DMS 273 treated with DMSO at 0.1 percent for 48 hours (cell line): ENCODE measurements at regions not wholly inside any gene's neighbourhood (a gene's known extent, or its start where the extent isn't known, plus 50 kb on each side); places are given as distances from the start of the nearest gene placed in this dataset.
"Not testable (repeated sequence)": the region's sequence is repeated elsewhere in the genome, so short reads cannot be mapped to it uniquely, and the experiment has no call there.

Experiments
- DNase-seq: peaks from one replicate; lab custom pipeline; 2025; lab: John Stamatoyannopoulos, UW

DNA sequence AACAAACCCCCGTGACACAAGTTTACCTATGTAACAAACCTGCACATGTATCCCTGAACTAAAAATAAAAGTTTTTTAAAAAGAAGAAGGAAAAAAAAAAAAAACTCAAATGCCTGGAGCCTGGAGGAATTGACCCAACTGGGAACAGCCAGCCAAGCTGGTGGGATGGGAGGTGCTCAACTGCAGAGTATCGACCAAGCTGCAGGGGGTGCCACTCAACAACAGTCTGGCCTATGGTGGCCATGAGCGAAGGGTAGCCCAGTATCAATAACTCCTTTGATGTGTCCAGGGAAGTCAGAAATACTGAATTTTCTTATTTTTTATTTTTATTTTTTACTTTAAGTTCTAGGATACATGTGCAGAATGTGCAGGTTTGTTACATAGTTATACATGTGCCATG, 310.3 kb upstream of the DLGAP1 start:
- DNase-seq: no peak

DNA sequence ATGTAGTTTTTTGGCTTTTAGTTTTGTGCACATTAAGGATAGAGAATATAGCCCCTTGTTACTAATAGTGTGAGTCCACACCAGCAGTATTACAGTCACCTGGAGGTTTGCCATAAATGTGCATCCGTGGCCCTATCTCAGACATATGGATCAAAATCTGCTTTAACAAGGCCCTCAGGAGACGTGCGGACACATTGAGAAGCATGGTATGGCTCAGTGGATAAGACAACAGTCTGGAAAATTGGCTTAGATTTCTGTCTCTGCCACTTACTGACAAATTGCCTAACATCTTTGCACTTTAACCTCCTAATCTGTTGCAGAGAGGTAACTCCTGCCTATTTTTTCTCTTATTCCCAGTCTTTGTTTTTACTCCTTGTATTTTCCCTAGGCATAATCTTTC, 307.2 kb upstream of the DLGAP1 start:
- no peak for DNase-seq

DNA sequence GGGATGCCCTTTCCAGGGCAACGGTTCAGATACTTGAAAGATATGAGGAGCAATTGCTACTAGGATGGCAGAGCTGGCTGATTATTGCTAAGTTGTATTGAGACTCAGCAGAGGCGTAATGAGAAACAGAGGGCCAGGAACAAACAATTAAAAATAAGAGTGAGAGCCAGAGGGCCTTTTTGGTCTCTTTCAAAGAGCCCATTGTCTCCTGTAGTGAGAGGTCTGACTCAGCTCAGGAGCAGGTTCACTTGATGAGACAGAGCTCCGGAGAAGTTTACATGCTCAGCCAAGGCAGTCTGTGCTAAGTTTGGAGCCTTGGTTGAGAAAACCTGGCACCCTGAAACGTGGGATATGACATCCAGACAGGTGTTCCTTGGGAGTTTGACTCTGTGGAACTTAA, 303.9 kb upstream of the DLGAP1 start:
- no peak for DNase-seq

DNA sequence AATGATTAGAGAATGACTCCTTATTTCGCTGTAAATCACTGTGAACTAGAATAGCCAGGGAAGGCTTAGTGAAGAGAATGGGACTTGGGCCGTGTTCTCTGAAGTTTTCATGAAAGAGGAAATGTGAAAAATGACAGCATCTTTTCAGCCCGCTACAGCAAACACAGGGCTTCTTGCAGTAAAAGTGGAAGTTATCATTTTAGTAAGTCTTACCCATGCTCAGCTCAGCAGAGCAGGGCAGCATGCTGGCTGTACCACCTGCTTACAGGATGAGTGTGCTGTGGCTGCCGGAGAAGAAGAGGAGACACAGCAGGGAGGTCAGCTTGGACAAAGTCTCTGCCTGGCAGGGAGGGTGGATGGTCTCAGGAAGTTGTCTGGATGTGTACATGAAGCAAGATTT, 300.7 kb upstream of the DLGAP1 start:
- no peak for DNase-seq

DNA sequence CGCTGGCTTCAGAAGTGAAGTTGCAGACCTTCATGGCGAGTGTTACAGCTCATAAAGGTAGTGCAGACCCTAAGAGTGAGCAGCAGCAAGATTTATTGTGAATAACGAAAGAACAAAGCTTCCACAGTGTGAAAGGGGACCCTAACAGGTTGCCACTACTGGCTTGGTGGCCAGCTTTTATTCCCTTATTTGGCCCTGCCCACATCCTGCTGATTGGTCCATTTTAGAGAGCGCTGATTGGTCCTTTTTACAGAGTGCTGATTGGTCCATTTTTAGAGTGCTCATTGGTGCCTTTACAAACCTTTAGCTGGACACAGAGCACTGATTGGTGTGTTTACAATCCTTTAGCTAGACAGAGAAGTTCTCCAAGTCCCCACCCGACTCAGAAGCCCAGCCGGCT, 298.0 kb upstream of the DLGAP1 start:
- not testable (repeated sequence) for DNase-seq

DNA sequence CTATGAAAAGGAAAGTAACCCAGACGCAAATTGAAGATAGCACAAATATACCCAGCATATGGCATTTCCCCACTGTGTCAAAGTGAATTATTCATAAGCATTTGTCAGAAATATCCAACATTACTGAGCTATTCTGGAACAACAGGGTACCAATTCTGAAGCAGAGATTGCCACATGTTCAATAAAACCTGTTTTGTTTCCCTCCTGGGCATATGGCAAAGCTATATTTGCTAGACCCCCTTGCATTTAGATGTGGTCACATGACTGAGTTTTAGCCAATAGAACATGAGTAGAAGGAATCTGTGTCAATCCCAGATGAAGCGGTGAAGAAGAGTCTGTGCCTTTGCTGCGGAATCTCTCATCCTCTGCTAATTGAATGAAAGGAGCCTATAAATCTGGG, 296.4 kb upstream of the DLGAP1 start:
- DNase-seq: peak; percentile 63

DNA sequence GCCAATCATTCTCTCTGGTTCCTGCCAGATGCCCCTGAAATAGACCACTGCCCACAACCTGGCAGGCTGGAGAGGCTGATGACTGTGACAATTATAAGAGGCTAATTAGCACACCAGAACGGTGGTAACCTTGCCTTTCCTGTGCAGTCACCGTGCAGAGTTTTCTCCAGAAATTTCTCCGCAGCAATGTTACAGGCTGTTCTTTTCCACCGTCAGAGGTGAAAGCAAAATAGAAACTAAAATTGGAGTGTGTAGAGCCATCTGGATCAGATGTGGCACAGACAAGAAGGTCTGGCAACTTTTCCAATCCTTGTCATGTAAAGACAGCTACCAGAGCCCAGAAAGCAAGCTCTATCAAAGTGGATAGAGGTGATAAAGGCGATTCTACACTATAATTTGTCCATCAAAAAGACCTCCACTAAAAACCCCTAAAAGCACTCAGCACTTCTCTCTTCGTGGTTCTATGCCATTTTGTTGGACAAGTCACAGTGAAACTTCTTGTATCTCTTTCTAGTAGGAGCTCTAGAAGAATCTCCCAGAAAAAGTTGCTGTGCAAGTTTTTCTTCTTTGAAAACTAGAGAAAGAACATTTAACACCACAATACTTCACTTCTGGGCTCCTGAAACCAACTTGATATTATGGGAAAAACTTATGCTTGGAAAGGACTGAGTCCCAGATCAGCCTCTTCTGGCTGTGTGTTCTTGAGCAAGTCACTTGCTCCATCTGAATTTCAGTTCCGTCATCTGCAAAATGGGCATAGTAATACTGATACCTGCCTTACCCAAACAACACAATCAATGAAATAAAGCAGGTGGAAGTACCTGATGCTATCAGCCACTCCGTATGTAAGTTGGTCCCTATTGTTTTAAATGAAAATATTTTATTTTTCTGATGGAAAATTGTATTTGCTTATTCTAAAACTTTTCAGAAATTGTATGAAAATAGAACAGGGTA, 295.6 kb upstream of the DLGAP1 start:
- DNase-seq: peak; percentile 73

DNA sequence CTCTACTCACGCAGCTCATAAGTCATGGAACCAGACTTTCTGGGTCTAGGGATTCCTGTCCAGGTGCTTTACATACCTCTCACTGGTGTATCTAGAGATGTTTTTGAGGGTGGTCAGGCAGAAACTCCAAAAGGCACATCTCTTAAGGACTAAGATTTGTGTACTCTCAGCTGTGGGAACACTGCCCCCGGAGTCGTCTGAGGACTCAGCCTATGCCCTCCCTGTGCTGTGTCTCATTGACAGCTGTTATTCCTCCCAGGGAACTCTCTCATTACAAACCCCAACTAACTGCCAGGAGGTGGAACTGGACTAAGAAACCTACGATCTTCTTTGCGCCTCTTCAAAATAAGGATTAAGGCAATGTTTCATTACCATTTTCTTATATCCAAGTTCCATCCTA, 293.9 kb upstream of the DLGAP1 start:
- DNase-seq: peak; percentile 88

DNA sequence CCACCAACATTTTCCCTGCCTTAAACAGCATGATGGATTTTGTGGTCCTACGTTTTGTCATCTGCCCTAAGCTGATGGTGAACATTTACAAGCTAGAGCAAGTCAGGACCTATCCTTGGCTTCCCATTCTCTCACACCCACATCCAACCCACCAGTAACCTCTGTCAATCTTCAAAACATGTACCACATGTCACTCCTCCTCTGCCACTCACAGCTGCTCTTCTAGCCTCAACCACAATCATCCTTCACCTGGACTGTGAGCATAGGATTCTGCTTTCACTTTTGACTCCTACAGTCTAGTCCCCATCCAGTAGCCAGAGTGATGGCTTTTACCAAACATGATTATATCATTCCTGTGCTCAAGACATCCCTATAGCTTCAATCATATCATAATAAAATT, 279.8 kb upstream of the DLGAP1 start:
- no peak for DNase-seq

DNA sequence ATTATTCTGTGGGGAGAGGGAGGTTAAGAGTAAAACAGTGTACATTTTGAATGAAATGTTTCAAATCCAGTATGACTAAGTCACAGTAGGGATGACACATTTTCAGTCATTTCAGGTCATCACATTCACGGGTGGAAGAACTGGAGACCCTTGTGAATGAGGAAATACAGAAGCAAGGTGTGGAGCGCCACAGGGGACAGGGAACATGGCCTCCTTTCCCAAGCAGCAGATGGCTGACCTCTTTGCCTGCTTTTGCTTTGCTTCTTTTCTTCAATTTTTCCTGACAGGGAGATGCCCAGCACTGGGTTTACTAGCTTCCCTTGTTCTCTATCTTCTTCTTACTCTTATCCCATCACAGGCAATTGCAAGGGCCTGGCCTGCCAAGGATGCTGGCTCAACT, 278.9 kb upstream of the DLGAP1 start:
- no peak for DNase-seq

DNA sequence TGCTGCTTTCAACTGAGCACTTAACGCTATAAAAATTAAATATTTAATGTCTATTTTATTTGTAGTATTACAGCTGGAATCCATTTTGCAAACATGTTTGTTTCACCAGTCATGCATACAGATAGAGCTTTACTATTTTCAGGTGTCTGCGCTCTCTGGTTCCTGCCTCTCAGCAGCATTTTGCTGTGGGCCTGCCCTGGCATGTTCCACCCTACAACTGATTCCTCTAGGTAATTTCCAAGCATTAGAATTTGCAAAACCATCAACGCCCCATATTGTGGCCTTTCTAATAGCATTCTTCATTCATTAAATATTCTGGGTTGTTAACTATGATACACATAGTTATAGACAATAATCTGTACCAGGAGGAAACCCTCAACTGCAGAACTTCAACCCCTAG, 266.4 kb upstream of the DLGAP1 start:
- no peak for DNase-seq

DNA sequence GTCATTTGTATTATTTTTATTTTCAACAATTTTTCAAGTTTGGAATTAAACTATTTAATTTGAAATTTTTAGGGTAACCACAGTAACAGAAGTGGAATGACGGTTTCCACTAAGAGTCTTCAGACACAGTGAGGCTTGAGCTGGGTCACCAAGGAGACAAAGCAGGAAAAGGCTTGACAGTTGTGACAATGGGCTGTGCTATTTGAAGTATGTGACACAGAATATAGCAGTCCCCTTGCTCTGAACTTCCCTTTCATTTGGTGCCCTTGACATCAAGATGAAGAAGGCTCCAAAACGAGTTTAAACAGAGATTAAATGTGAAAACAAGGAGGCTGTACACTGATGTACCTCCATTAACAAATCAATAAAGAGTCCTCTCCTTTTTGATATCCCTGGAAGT, 265.4 kb upstream of the DLGAP1 start:
- no peak for DNase-seq

DNA sequence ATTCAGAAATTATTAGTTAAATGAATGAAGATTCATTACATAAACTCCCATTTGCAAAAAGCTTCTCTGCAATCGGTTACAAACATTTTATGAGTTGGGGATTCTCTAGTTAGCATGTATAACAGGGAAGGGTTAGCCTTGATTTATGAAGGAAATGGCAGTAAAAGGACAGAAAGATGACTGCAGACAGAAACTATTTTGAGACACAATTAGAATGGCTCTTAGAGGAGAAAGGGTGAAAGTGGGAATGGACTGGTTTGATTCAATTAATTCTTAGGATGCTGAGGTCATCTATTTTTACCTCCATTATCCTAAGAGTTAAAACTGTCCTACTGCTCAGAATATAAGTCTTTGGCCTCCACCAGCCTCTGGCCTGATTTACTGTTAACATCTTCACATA, 250.8 kb upstream of the DLGAP1 start:
- DNase-seq: no peak

DNA sequence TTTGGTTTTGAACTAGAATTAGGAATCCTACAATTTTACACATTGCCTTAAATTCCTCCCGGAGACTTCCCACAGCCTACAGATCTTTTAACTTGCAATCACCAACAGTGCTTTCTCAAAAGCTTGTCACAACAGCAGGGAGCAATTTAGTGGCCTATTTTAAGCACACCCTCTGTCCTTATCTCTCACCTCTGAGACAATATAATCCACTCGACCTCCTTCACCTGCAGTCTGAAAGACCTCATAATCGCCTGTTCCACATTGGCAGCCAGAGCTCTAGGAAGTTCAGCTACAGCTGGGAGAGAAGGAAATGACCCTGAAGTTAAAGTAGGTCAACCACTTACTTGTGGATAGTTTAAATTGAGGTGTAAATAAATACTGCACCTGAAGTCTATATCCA, 249.7 kb upstream of the DLGAP1 start:
- no peak for DNase-seq

DNA sequence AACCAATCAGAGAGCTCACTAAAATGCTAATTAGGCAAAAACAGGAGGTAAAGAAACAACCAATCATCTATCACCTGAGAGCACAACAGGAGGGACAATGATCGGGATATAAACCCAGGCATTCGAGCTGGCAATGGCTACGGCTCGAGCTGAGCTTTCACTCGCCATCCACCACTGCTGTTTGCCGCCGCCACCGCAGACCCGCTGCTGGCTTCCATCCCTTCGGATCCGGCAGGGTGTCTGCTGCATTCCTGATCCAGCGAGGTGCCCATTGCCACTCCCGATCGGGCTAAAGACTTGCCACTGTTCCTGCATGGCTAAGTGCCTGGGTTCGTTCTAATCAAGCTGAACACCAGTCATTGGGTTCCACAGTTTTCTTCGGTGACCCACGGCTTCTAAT, 236.7 kb upstream of the DLGAP1 start:
- DNase-seq: no peak

DNA sequence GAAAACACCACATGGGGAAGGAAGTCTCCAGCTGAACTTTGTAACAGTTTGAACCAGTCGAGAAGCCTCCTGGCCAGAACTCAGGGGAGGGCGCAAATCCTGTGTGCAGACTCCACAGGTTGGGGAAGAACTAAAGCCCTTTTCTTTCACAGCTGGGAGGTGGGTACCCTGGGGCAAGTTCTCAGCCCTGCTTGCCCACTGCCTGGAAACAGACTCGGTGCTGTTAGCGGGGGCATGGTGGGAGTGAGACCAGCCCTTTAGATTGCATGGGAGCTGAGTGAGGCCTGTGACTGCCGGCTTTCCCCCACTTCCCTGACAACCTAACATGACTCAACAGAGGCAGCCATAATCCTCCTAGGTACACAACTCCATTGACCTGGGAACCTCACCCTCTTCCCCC, 223.6 kb upstream of the DLGAP1 start:
- not testable (repeated sequence) for DNase-seq

DNA sequence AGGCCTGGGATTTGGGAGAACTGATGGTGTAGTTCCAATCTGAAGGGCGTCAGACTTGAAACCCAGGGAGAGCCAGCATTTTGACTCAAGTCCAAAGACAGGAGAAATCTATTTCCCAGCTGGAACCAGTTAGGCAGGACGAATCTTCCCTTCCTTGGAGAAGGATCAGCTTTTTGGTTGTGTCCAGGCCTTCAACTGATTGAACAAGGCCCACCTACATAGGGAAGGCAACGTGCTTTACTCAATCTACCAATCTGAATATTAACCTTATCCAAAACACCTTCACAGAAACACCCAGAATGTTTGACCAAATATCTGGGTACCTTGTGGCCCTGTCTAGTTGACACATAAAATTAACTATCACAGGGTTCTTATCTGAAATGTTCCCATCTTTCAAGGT, 221.9 kb upstream of the DLGAP1 start:
- no peak for DNase-seq

DNA sequence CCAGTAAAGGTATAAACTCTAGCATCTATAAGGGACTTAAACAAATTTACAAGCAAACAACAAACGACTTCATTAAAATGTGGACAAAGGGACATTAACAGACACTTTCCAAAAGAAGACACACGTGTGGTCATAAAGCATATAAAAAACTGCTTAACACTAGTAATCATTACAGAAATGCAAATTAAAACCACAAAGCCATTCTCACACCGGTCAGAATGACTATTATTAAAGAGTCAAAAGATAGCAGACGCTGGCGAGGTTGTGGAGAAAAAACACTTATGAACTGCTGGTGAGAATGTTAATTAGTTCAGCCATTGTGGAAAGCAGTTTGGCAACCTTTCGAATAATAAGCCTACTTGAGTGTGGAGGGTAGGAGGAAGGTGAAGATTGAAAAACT, 217.1 kb upstream of the DLGAP1 start:
- no peak for DNase-seq

DNA sequence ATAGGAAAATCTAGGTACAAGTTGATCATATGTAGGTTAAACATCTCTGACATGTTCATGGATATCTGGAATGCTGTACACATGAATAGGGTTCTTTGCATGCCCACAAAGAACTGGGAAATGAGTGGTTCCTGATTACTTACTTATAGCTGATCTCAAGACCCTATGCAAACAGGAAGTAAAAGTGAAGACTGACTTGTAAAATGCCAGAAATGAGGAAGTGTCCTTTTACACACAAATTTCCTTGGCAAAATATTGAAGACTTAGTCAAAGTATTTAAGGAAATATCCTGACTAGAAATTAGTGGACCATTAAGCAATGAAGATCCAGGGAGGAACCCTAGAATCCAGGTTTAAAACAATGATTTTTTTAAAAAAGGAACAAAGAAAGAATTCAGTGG, 203.7 kb upstream of the DLGAP1 start:
- DNase-seq: no peak

DNA sequence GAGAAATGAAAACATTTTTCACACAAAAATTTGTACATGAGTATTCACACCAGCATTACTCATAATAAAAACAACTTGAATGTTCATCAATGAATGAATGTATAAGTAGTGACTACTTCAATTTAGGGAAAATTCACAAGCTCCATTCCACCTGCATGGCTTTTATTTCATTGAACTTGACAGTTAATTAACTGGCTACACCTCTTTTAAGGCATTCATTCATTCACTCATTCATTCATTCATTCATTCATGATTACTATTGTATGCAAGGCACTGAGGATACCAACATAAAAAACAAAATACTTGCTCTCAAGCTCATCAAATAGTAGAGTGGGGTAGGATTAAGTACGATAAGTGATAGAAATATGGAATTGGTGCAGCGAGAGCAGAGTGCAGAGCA, 198.3 kb upstream of the DLGAP1 start:
- DNase-seq: no peak

DNA sequence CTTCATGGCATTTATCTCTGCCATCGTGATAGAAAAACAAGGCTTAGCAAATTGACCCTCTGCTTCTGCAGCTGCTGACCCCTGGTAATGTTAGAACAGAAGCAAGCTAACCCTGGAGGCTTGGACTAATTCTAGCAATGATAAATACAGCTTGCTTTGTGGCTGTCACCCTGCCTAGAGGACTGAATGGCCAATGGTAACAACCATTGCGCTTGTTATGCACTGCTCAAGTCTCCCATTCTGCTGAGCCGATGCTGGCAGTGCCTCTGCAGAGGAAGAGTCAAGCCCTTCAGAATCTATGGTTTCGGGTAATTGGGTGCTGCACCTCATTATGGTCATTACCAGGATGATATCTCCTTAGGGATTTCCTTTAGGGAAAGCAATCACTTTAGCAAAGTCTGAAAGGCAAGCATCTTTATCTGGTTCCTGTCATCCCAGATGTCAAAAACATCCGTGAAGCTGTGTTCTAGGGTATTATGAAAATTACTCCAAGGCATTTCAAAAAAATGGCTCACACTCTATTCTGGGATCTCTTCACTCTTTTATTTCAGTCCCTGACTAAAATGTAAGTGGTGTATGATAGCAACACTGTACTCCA, 186.8 kb upstream of the DLGAP1 start:
- DNase-seq: no peak

DNA sequence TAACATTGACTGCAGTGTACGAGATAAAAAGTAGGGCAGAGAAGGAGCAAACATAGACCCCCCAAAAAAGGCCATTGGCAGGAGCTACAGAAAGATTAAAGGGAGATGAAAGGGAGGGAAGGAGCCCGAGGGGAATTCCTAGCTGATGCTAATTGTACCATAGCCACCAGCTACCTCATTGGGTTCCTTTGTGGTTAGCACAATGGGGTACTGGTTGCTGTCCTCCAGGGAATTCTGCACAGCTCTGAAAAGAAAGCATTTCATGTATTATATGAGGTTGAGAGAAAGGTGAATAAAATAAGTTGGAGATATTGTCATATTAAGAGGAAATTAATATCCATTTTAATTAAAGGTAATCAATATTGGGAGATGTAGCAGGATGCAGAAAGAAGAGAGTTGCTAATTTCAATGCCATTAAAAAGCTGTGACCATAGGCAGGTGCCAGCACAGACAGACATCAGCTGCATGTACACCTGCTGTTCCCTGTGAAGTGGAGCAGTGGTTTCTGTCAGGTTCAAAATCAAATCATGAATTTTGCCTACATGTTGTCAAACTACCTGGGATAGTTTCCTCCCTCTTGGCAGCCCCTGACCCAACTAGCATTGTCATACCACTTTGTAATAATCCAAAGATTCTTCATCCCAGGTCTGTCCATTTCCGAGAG, 185.4 kb upstream of the DLGAP1 start:
- DNase-seq: no peak

DNA sequence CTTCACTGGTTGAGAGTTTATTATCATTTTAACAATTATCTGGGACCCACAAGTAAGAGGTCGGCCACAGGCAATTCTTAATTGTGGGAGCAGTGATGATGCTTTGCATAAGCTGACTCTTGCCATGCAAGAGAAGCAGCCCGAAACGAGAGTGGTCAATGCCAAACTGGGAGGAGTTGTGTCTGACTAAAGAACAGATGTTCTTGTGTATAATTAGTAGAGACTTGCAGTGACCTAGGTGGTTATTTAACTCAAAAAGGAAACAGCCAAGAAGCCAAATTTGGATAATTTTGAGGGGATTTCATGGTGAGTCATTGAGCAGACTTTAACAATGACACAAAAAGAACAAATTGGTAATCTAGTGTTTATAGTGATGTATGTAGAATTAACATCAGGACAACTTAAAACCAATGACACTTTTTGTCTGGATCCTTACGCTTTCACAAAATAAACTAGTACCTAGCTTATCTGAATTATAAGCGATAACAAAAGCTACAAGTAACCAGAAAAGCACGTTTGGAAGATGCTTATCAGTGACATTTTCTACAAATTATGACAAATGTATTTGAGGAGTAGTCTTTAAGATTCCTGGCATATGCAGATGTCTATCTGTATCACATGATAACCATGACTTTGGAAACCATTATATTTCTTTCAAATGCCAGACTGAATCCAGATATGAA, 184.7 kb upstream of the DLGAP1 start:
- DNase-seq: peak; percentile 63
